PC-3 (cell line): ENCODE measurements at regions not wholly inside any gene's neighbourhood (a gene's known extent, or its start where the extent isn't known, plus 50 kb on each side); places are given as distances from the start of the nearest gene placed in this dataset.

Experiments used
- ATAC-seq: fragments of 200-7000 bp; cut with Tn5 transposase; 2 replicates; pipeline ENCODE4 v1.9.1; 2020; ENCODE audit warnings: mild to moderate bottlenecking, moderate library complexity
- BruUV-seq: library from RNA; stranded (reverse); fragments of 400-500 nt; replicated peaks from 2 replicates; lab custom pipeline; 2021; lab: Mats Ljungman, UMichigan
- CTCF ChIA-PET: fragments of 300-600 bp; sonication (Branson Sonifier 250); formaldehyde crosslinking; loops from one replicate; lab custom pipeline; 2022; ENCODE audit warnings: antibody characterized with exemption; lab: Charles Lee
- POLR2A ChIA-PET: fragments of 300-600 bp; sonication (Branson Sonifier 250); formaldehyde crosslinking; loops from one replicate; lab custom pipeline; 2022; ENCODE audit warnings: antibody characterized with exemption; ENCODE audit not compliant: unreplicated experiment; lab: Charles Lee
- DNase-seq: peaks from one replicate; pipeline ENCODE4 v3.0.0-alpha.2; 2015
- H2AFZ ChIP-seq: fragments of 300-600 bp; sonication (generic); 2 replicates; pipeline ENCODE4 v1.6.0; 2016; ENCODE audit warnings: antibody characterized with exemption, low read length
- H3F3A ChIP-seq: fragments of 300-600 bp; sonication (generic); one replicate; pipeline ENCODE4 v1.6.0; 2017; ENCODE audit warnings: antibody characterized with exemption, low read length, control low read depth, mild to moderate bottlenecking; ENCODE audit not compliant: unreplicated experiment
- H3K27ac ChIP-seq: fragments of 300-600 bp; sonication (generic); 2 replicates; pipeline ENCODE4 v1.5.1; 2016; ENCODE audit warnings: mild to moderate bottlenecking, low read length
- H3K27me3 ChIP-seq: fragments of 300-600 bp; sonication (generic); 2 replicates; pipeline ENCODE4 v1.6.1; 2016; ENCODE audit warnings: low read length, mixed read lengths
- H3K36me3 ChIP-seq: fragments of 300-600 bp; sonication (generic); 2 replicates; pipeline ENCODE4 v1.6.1; 2016; ENCODE audit warnings: low read depth, mixed run types, low read length, mixed read lengths
- H3K4me1 ChIP-seq: fragments of 300-600 bp; sonication (generic); 2 replicates; pipeline ENCODE4 v1.5.1; 2016; ENCODE audit warnings: low read length; ENCODE audit not compliant: insufficient read depth
- H3K4me2 ChIP-seq: fragments of 300-600 bp; sonication (generic); 2 replicates; pipeline ENCODE4 v1.6.0; 2016; ENCODE audit warnings: low read length
- H3K4me3 ChIP-seq: fragments of 300-600 bp; sonication (generic); 2 replicates; pipeline ENCODE4 v1.5.1; 2016; ENCODE audit warnings: mild to moderate bottlenecking, low read length, mixed read lengths
- H3K79me2 ChIP-seq: fragments of 300-600 bp; sonication (generic); 2 replicates; pipeline ENCODE4 v1.6.1; 2017; ENCODE audit warnings: low read length, mixed read lengths
- H3K9ac ChIP-seq: fragments of 300-600 bp; sonication (generic); 2 replicates; pipeline ENCODE4 v1.6.0; 2016; ENCODE audit warnings: mild to moderate bottlenecking, low read length
- H3K9me2 ChIP-seq: fragments of 300-600 bp; sonication (generic); replicated peaks from 2 replicates; pipeline ENCODE4 v1.6.1; 2016; ENCODE audit warnings: mixed run types, low read length, mixed read lengths
- H3K9me3 ChIP-seq: fragments of 300-600 bp; sonication (generic); 2 replicates; pipeline ENCODE4 v1.6.1; 2016; ENCODE audit warnings: low read length, mixed read lengths
- H4K20me1 ChIP-seq: fragments of 300-600 bp; sonication (generic); 2 replicates; pipeline ENCODE4 v1.6.1; 2016; ENCODE audit warnings: low read length, mixed read lengths
- CTCF ChIP-seq: fragments of 300-600 bp; sonication (generic); conservative IDR thresholded peaks from 2 replicates; pipeline ENCODE4 v1.5.1; 2017; ENCODE audit warnings: antibody characterized with exemption, low read depth, mild to moderate bottlenecking, low read length
- EZH2 ChIP-seq: fragments of 300-600 bp; sonication (generic); IDR thresholded peaks from one replicate; pipeline ENCODE4 v1.6.1; 2017; ENCODE audit warnings: antibody characterized with exemption, mild to moderate bottlenecking, low read length; ENCODE audit not compliant: unreplicated experiment
- EZH2phosphoT487 ChIP-seq: fragments of 300-600 bp; sonication (generic); IDR thresholded peaks from 2 replicates; pipeline ENCODE4 v1.6.1; 2018; ENCODE audit warnings: mild to moderate bottlenecking, antibody characterized with exemption, low read length, borderline replicate concordance
- intact Hi-C: fragments of 100-400 bp; cut with micrococcal nuclease; formaldehyde crosslinking; loops from 2 replicates; pipeline ENCODE4 v1.9.0; 2023

DNA sequence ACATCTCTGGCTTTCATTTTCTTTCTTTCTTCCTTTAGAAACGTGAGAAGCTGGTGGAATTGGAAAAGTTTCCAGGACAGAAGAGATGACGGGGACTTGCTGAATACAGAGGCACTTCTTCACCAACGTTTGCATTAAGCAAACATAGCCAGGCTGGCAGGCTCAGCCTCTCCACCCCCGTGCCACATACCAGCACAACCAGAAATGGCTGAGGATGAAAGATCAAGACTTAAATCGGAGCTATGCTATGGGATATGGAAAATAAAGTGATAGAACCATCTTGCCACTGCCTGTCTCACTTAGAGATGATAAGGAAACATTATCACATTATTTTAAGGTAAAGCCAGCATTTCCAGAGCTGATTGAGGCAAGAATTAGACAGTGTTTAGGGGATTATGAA lies 483.3 kb downstream of the BCL11A start:
- Histone ChIP-seq H3K9ac (no peak overlapping the region), H3F3A (no peaks in the 10 kb centered on the region), H3K27ac (no peak overlapping the region), H3K4me1 (no peaks in the 10 kb centered on the region), H4K20me1 (no peaks in the 10 kb centered on the region), H3K9me3 (no peaks in the 10 kb centered on the region), H3K9me2 (no peaks in the 10 kb centered on the region), H3K4me3 (no peak overlapping the region), H3K36me3 (no peaks in the 10 kb centered on the region), H3K4me2 (no peak overlapping the region), H3K79me2 (no peaks in the 10 kb centered on the region), H3K27me3 (peaks cover 76% of the 10 kb centered on the region), H2AFZ (no peak overlapping the region)
- POLR2A ChIA-PET = no interaction called here
- no peak for DNase-seq
- CTCF ChIA-PET = no interaction called here
- no TSS peak for BruUV-seq
- intact Hi-C loops = no loop called here
- ATAC-seq = no peak
- no peak for TF ChIP-seq EZH2phosphoT487
- TF ChIP-seq CTCF = no peak
- TF ChIP-seq EZH2 = no peak

DNA sequence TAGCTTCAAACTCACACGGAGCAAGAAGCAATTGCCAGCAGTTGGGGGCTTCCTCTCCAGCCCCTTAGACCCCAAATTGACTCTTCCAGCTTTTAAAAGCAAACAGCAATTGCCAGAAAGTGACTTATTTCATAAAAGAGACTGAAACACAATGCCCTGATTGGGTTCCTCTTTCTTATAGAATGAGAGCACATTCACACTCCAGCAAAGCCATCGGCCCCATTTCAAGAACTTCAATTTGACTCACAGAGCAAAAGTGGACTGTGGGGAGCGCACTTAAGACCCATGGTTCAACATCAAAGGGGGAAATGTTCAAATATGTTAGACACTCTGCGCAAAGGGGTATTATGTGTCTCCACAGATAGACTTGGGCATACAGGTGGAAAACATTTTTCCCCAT lies 484.7 kb downstream of the BCL11A start:
- Histone ChIP-seq H3K4me2 (no peak overlapping the region), H3K36me3 (no peaks in the 10 kb centered on the region), H3K4me3 (no peak overlapping the region), H3K9ac (no peak overlapping the region), H3K27ac (no peak overlapping the region), H3K79me2 (no peaks in the 10 kb centered on the region), H3K9me3 (no peaks in the 10 kb centered on the region), H4K20me1 (no peaks in the 10 kb centered on the region), H3K9me2 (no peaks in the 10 kb centered on the region), H3F3A (no peaks in the 10 kb centered on the region), H2AFZ (no peak overlapping the region), H3K4me1 (no peaks in the 10 kb centered on the region), H3K27me3 (peaks cover 85% of the 10 kb centered on the region)
- ATAC-seq (no peak), DNase-seq (no peak)
- CTCF ChIA-PET = no interaction called here
- BruUV-seq = no TSS peak
- TF ChIP-seq EZH2 (no peak), EZH2phosphoT487 (no peak), CTCF (no peak)
- intact Hi-C loops = no loop called here
- POLR2A ChIA-PET = no interaction called here

GRCh38 chr2:60067006-60067405 lies 486.4 kb downstream of the BCL11A start:
- Histone ChIP-seq H2AFZ (no peak overlapping the region), H3K27me3 (peaks cover 75% of the 10 kb centered on the region), H3F3A (no peaks in the 10 kb centered on the region), H3K9me2 (no peaks in the 10 kb centered on the region), H3K4me1 (no peaks in the 10 kb centered on the region), H3K79me2 (no peaks in the 10 kb centered on the region), H3K4me3 (no peak overlapping the region), H3K36me3 (no peaks in the 10 kb centered on the region), H4K20me1 (no peaks in the 10 kb centered on the region), H3K9me3 (no peaks in the 10 kb centered on the region), H3K9ac (no peak overlapping the region), H3K4me2 (no peak overlapping the region), H3K27ac (no peak overlapping the region)
- no peak for TF ChIP-seq EZH2phosphoT487
- no peak for TF ChIP-seq EZH2
- TF ChIP-seq CTCF = no peak
- intact Hi-C loops = no loop called here
- POLR2A ChIA-PET = no interaction called here
- DNase-seq (no peak), ATAC-seq (no peak)
- CTCF ChIA-PET = no interaction called here
- BruUV-seq = no TSS peak
